Mesenchymal stem cell (in vitro differentiated cells and primary cell): ENCODE measurements at regions not wholly inside any gene's neighbourhood (a gene's known extent, or its start where the extent isn't known, plus 50 kb on each side); places are given as distances from the start of the nearest gene placed in this dataset.

Experiments
- DNase-seq: peaks from one replicate; pipeline ENCODE4 v3.0.0-alpha.2; 2013
- H2AFZ ChIP-seq: one replicate; pipeline ENCODE4 v1.6.1; 2013; ENCODE audit warnings: low read depth, mild to moderate bottlenecking, control low read depth, inconsistent platforms, low read length, moderate library complexity
- H2AK5ac ChIP-seq: 2 replicates; pipeline ENCODE4 v1.6.1; 2013; ENCODE audit warnings: low read length, moderate library complexity, mild to moderate bottlenecking, inconsistent platforms; ENCODE audit not compliant: severe bottlenecking
- H2BK120ac ChIP-seq: one replicate; pipeline ENCODE4 v1.6.1; 2013; ENCODE audit warnings: low read depth, mild to moderate bottlenecking, inconsistent platforms, low read length, moderate library complexity
- H2BK12ac ChIP-seq, 2 experiments: one replicate each; pipeline ENCODE4 v1.6.1; 2013; ENCODE audit warnings: inconsistent platforms in 2 of 2, low read length in 2 of 2, mild to moderate bottlenecking in 2 of 2, moderate library complexity in 2 of 2, control low read depth in 1 of 2
- H2BK15ac ChIP-seq: one replicate; pipeline ENCODE4 v1.6.1; 2013; ENCODE audit warnings: mild to moderate bottlenecking, low read depth, inconsistent platforms; ENCODE audit not compliant: poor library complexity, severe bottlenecking
- H2BK5ac ChIP-seq: 2 replicates; pipeline ENCODE4 v1.6.1; 2013; ENCODE audit warnings: low read depth, mild to moderate bottlenecking, low read length, control low read depth, inconsistent platforms; ENCODE audit not compliant: poor library complexity, severe bottlenecking
- H3K14ac ChIP-seq, 2 experiments: one replicate each; pipeline ENCODE4 v1.6.1; 2013; ENCODE audit warnings: inconsistent platforms in 2 of 2, low read length in 2 of 2, control low read depth in 1 of 2, mild to moderate bottlenecking in 1 of 2, moderate library complexity in 1 of 2
- H3K18ac ChIP-seq, 2 experiments: one replicate each; pipeline ENCODE4 v1.6.1; 2013; ENCODE audit warnings: inconsistent platforms in 2 of 2, low read length in 2 of 2, control low read depth in 1 of 2, low read depth in 1 of 2, mild to moderate bottlenecking in 1 of 2
- H3K23ac ChIP-seq, 2 experiments: one replicate each; pipeline ENCODE4 v1.6.1; 2013; ENCODE audit warnings: inconsistent platforms in 2 of 2, low read length in 2 of 2, mild to moderate bottlenecking in 2 of 2, moderate library complexity in 2 of 2, control low read depth in 1 of 2
- H3K27ac ChIP-seq: 2 replicates; pipeline ENCODE4 v1.5.1; 2013; ENCODE audit warnings: mild to moderate bottlenecking, moderate library complexity, low read length, control low read depth, inconsistent platforms; ENCODE audit not compliant: poor library complexity, severe bottlenecking
- H3K27me3 ChIP-seq, 2 experiments: 2 replicates each; pipeline versions ENCODE4 v1.6.1 to v1.7.0; 2013; ENCODE audit warnings: low read length in 2 of 2, mild to moderate bottlenecking in 2 of 2, moderate library complexity in 2 of 2, control low read depth in 1 of 2, inconsistent platforms in 1 of 2; ENCODE audit not compliant: control insufficient read depth in 1 of 2, insufficient read depth in 1 of 2
- H3K36me3 ChIP-seq, 2 experiments: 2 replicates each; pipeline versions ENCODE4 v1.6.1 to v1.7.0; 2013; ENCODE audit warnings: low read length in 2 of 2, control low read depth in 1 of 2, inconsistent platforms in 1 of 2, low read depth in 1 of 2, mild to moderate bottlenecking in 1 of 2; ENCODE audit not compliant: insufficient read depth in 2 of 2, control insufficient read depth in 1 of 2
- H3K4ac ChIP-seq, 2 experiments: one replicate each; pipeline ENCODE4 v1.6.1; 2013; ENCODE audit warnings: inconsistent platforms in 2 of 2, low read length in 2 of 2, mild to moderate bottlenecking in 2 of 2, moderate library complexity in 2 of 2, control low read depth in 1 of 2, low read depth in 1 of 2
- H3K4me1 ChIP-seq: 2 replicates; pipeline ENCODE4 v1.6.1; 2013; ENCODE audit warnings: low read depth, low read length, control low read depth; ENCODE audit not compliant: control insufficient read depth, insufficient read depth
- H3K4me2 ChIP-seq: 2 replicates; pipeline ENCODE4 v1.6.1; 2013; ENCODE audit warnings: low read length, mild to moderate bottlenecking, inconsistent platforms; ENCODE audit not compliant: poor library complexity, severe bottlenecking
- H3K4me3 ChIP-seq, 2 experiments: 2 replicates each; pipeline versions ENCODE4 v1.5.1 to v1.7.0; 2013; ENCODE audit warnings: low read length in 2 of 2, mild to moderate bottlenecking in 2 of 2, control low read depth in 1 of 2, low read depth in 1 of 2; ENCODE audit not compliant: insufficient read depth in 1 of 2
- H3K79me1 ChIP-seq: replicated peaks from 2 replicates; pipeline ENCODE4 v1.6.1; 2013; ENCODE audit warnings: mild to moderate bottlenecking, control low read depth, low read length, inconsistent platforms; ENCODE audit not compliant: poor library complexity, severe bottlenecking
- H3K9ac ChIP-seq: 2 replicates; pipeline ENCODE4 v1.7.0; 2013; ENCODE audit warnings: mild to moderate bottlenecking, low read length, moderate library complexity
- H3K9me3 ChIP-seq: 2 replicates; pipeline ENCODE4 v1.7.0; 2013; ENCODE audit warnings: mild to moderate bottlenecking, low read length; ENCODE audit not compliant: control insufficient read depth
- H4K8ac ChIP-seq: one replicate; pipeline ENCODE4 v1.6.1; 2013; ENCODE audit warnings: inconsistent platforms, mild to moderate bottlenecking, low read length, moderate library complexity
- H4K91ac ChIP-seq: one replicate; pipeline ENCODE4 v1.6.1; 2013; ENCODE audit warnings: mild to moderate bottlenecking, low read length, inconsistent platforms
- WGBS: methylation state at CpG from one replicate; pipeline ENCODE4 v1.1.7; 2013; ENCODE audit warnings: mixed read lengths; 5-methylcytosine and 5-hydroxymethylcytosine counted together

GRCh38 chr5:174877987-174878386 is 153.6 kb downstream of the MSX2 start:
- Histone ChIP-seq H3K79me1 (no peaks in the 10 kb centered on the region), H3K18ac (no peak overlapping the region), H2BK5ac (no peak overlapping the region), H3K14ac (no peak overlapping the region), H2BK15ac (no peak overlapping the region), H2AFZ (no peak overlapping the region), H3K4me1 (no peaks in the 10 kb centered on the region), H2BK120ac (no peak overlapping the region), H3K27me3 (peaks cover 0 to 10% of the 10 kb centered on the region in 2 experiments), H2BK12ac (no peak overlapping the region), H3K4me2 (no peak overlapping the region), H3K9ac (no peak overlapping the region), H3K9me3 (no peaks in the 10 kb centered on the region), H3K4me3 (no peak overlapping the region), H2AK5ac (no peak overlapping the region), H3K36me3 (no peaks in the 10 kb centered on the region), H4K8ac (no peak overlapping the region), H4K91ac (no peak overlapping the region), H3K27ac (no peak overlapping the region), H3K4ac (no peak overlapping the region), H3K23ac (no peak overlapping the region)
- DNase-seq, result no peak
- WGBS, result 100% methylated on average over 1 of the region's 1 CpG

DNA sequence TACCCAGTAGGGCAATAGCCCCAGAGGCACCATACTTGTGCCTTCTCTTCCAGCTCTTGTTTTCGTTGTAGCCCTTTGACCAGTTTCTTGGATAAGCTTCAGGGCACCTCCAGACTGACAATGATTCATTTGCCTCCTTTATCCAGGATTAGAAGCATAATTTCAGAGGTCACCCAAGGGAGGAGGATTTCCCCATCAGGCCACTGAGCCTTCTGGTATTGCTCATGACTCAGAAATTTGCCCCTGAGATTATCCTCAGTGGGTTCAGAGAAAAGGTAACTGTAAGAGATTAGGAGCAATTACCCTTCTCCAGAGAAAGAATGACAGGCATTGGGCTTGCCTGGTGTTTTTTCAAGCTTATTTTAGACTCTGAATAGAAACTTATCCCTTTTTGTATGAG is 147.9 kb downstream of the MSX2 start:
- no peak overlapping the region for H2AFZ ChIP-seq
- no peak overlapping the region for H3K4me2 ChIP-seq
- no peak overlapping the region for H3K18ac ChIP-seq
- H3K4me3 ChIP-seq, result no peak overlapping the region
- H4K8ac ChIP-seq, result no peak overlapping the region
- peaks cover 0 to 10% of the 10 kb centered on the region in 2 experiments for H3K27me3 ChIP-seq
- no peaks in the 10 kb centered on the region for H3K4me1 ChIP-seq
- H2BK120ac ChIP-seq, result no peak overlapping the region
- WGBS, result 23% methylated on average over 1 of the region's 1 CpG
- H4K91ac ChIP-seq, result no peak overlapping the region
- no peak overlapping the region for H3K9ac ChIP-seq
- H3K9me3 ChIP-seq, result no peaks in the 10 kb centered on the region
- H3K27ac ChIP-seq, result no peak overlapping the region
- no peaks in the 10 kb centered on the region for H3K36me3 ChIP-seq
- H3K14ac ChIP-seq, result no peak overlapping the region
- no peak overlapping the region for H3K23ac ChIP-seq
- no peak overlapping the region for H2BK15ac ChIP-seq
- no peaks in the 10 kb centered on the region for H3K79me1 ChIP-seq
- H2BK12ac ChIP-seq, result no peak overlapping the region
- DNase-seq, result no peak
- no peak overlapping the region for H3K4ac ChIP-seq
- H2BK5ac ChIP-seq, result no peak overlapping the region
- no peak overlapping the region for H2AK5ac ChIP-seq

DNA sequence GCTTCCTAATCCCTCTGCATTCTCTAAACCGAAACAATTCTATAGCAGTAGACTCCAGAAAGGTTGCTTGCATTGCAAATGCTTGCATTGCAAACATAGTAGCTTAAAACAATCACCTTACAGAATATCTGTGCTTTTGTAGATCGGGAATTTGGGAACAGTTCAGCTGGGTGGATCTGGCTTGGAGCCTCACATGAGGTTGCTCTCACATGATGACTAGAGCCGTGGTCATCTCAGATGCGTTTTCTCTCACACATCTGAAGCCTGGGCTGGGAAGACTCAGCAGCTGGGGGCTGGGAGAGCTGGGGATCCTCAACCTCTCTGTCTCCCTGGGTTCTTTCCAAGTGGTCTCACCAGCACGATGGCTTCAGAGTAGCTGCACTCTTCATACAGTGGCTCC is 127.8 kb downstream of the MSX2 start:
- Histone ChIP-seq H2AK5ac (no peak overlapping the region), H4K91ac (no peak overlapping the region), H4K8ac (no peak overlapping the region), H3K9ac (no peak overlapping the region), H3K4me2 (no peak overlapping the region), H2AFZ (no peak overlapping the region), H3K18ac (no peak overlapping the region), H3K36me3 (no peaks in the 10 kb centered on the region), H2BK12ac (no peak overlapping the region), H3K9me3 (no peaks in the 10 kb centered on the region), H2BK15ac (no peak overlapping the region), H3K79me1 (no peaks in the 10 kb centered on the region), H3K23ac (no peak overlapping the region), H3K4ac (no peak overlapping the region), H3K27ac (no peak overlapping the region), H2BK5ac (no peak overlapping the region), H3K4me3 (no peak overlapping the region), H3K27me3 (peaks cover 0 to 24% of the 10 kb centered on the region in 2 experiments), H2BK120ac (no peak overlapping the region), H3K4me1 (no peaks in the 10 kb centered on the region), H3K14ac (no peak overlapping the region)
- no peak for DNase-seq
- WGBS, result 74% methylated on average over 5 of the region's 5 CpGs

GRCh38 chr5:174850565-174851169 is 126.3 kb downstream of the MSX2 start:
- H4K91ac ChIP-seq, result no peak overlapping the region

More at GRCh38 chr5:174850565-174851169, 126.3 kb downstream of the MSX2 start:
- Histone ChIP-seq H3K4ac (no peak overlapping the region), H3K9me3 (no peaks in the 10 kb centered on the region), H3K27ac (no peak overlapping the region), H2BK120ac (no peak overlapping the region), H3K18ac (no peak overlapping the region), H3K27me3 (peaks cover 0 to 18% of the 10 kb centered on the region in 2 experiments), H3K4me3 (no peak overlapping the region), H3K36me3 (no peaks in the 10 kb centered on the region), H3K4me2 (no peak overlapping the region), H2BK5ac (no peak overlapping the region), H2AFZ (no peak overlapping the region), H3K14ac (no peak overlapping the region), H3K9ac (no peak overlapping the region), H3K23ac (no peak overlapping the region), H4K8ac (no peak overlapping the region), H2BK12ac (no peak overlapping the region), H2BK15ac (no peak overlapping the region), H3K4me1 (no peaks in the 10 kb centered on the region), H3K79me1 (no peaks in the 10 kb centered on the region), H2AK5ac (no peak overlapping the region)
- 45% methylated on average over 3 of the region's 4 CpGs for WGBS
- DNase-seq, result no peak
